ENCODE measurements at regions not wholly inside any gene's neighbourhood (a gene's known extent, or its start where the extent isn't known, plus 50 kb on each side); places are given as distances from the start of the nearest gene placed in this dataset.

GRCh38 chr10:78731675-78732074 is 337.1 kb upstream of the ZMIZ1 start:
- no peak for DNase-seq (ENCODE audit: low read depth, low spot score)
- TF ChIP-seq CTCF (IDR thresholded peaks at IDR 0.05; ENCODE audit: low read depth, low read length): no peak
- CTCF ChIA-PET: no interaction called here
- H3K27me3 ChIP-seq (ENCODE audit: control insufficient read depth, insufficient read depth, low read length): peaks cover 79% of the 10 kb centered on the region
- H3K27ac ChIP-seq (ENCODE audit: low read depth, low read length): no peak overlapping the region
- H3K4me3 ChIP-seq (ENCODE audit: low read depth, low read length): no peak overlapping the region
- POLR2A ChIA-PET: no interaction called here
- H3K9me3 ChIP-seq (ENCODE audit: control insufficient read depth, insufficient read depth, low read length): no peaks in the 10 kb centered on the region

- peaks cover 76% of the 10 kb centered on the region for H3K27me3 ChIP-seq (ENCODE audit: control insufficient read depth, insufficient read depth, low read length)
- CTCF ChIA-PET: no interaction called here
- POLR2A ChIA-PET: no interaction called here
- H3K4me3 ChIP-seq (ENCODE audit: low read depth, low read length): no peak overlapping the region
- H3K27ac ChIP-seq (ENCODE audit: low read depth, low read length): no peak overlapping the region
- DNase-seq (ENCODE audit: low read depth, low spot score): no peak
- H3K9me3 ChIP-seq (ENCODE audit: control insufficient read depth, insufficient read depth, low read length): no peaks in the 10 kb centered on the region
- TF ChIP-seq CTCF (IDR thresholded peaks at IDR 0.05; ENCODE audit: low read depth, low read length): no peak
These were observed 336.4 kb upstream of the ZMIZ1 start for GRCh38 chr10:78732381-78732780.

- Histone ChIP-seq H3K27ac (ENCODE audit: low read depth, low read length) (no peak overlapping the region), H3K9me3 (ENCODE audit: control insufficient read depth, insufficient read depth, low read length) (no peaks in the 10 kb centered on the region), H3K27me3 (ENCODE audit: control insufficient read depth, insufficient read depth, low read length) (peaks cover 70% of the 10 kb centered on the region), H3K4me3 (ENCODE audit: low read depth, low read length) (no peak overlapping the region)
- ChIA-PET POLR2A (no interaction called here), CTCF (no interaction called here)
- no peak for DNase-seq (ENCODE audit: low read depth, low spot score)
- TF ChIP-seq CTCF (IDR thresholded peaks at IDR 0.05; ENCODE audit: low read depth, low read length): no peak
These were observed 331.7 kb upstream of the ZMIZ1 start for GRCh38 chr10:78736926-78737630.

- no peaks in the 10 kb centered on the region for H3K9me3 ChIP-seq (ENCODE audit: control insufficient read depth, insufficient read depth, low read length)
- H3K27ac ChIP-seq (ENCODE audit: low read depth, low read length): no peak overlapping the region
- ChIA-PET POLR2A (no interaction called here), CTCF (no interaction called here)
- no peak for DNase-seq (ENCODE audit: low read depth, low spot score)
- no peak overlapping the region for H3K4me3 ChIP-seq (ENCODE audit: low read depth, low read length)
- peaks cover 64% of the 10 kb centered on the region for H3K27me3 ChIP-seq (ENCODE audit: control insufficient read depth, insufficient read depth, low read length)
- no peak for TF ChIP-seq CTCF (IDR thresholded peaks at IDR 0.05; ENCODE audit: low read depth, low read length)
These were observed 330.6 kb upstream of the ZMIZ1 start for GRCh38 chr10:78737883-78738856.

- CTCF ChIA-PET: no interaction called here
- Histone ChIP-seq H3K27ac (ENCODE audit: low read depth, low read length) (no peak overlapping the region), H3K9me3 (ENCODE audit: control insufficient read depth, insufficient read depth, low read length) (no peaks in the 10 kb centered on the region), H3K4me3 (ENCODE audit: low read depth, low read length) (no peak overlapping the region), H3K27me3 (ENCODE audit: control insufficient read depth, insufficient read depth, low read length) (peaks cover 57% of the 10 kb centered on the region)
- TF ChIP-seq CTCF (IDR thresholded peaks at IDR 0.05; ENCODE audit: low read depth, low read length): no peak
- DNase-seq (ENCODE audit: low read depth, low spot score): no peak
- POLR2A ChIA-PET: no interaction called here
These were observed 329.9 kb upstream of the ZMIZ1 start for GRCh38 chr10:78738861-78739260.
